Fibroblast of gingiva (primary cell): ENCODE measurements at regions not wholly inside any gene's neighbourhood (a gene's known extent, or its start where the extent isn't known, plus 50 kb on each side); places are given as distances from the start of the nearest gene placed in this dataset.
"Not testable (repeated sequence)": the region's sequence is repeated elsewhere in the genome, so short reads cannot be mapped to it uniquely, and the experiment has no call there.

ENCODE experiments used
- DNase-seq: peaks from one replicate; pipeline ENCODE4 v3.0.0-alpha.2; 2011; ENCODE audit warnings: low read depth

- no peak for DNase-seq
Observed at GRCh38 chr2:234802071-234802844, 149.6 kb upstream of the SH3BP4 start.

DNA sequence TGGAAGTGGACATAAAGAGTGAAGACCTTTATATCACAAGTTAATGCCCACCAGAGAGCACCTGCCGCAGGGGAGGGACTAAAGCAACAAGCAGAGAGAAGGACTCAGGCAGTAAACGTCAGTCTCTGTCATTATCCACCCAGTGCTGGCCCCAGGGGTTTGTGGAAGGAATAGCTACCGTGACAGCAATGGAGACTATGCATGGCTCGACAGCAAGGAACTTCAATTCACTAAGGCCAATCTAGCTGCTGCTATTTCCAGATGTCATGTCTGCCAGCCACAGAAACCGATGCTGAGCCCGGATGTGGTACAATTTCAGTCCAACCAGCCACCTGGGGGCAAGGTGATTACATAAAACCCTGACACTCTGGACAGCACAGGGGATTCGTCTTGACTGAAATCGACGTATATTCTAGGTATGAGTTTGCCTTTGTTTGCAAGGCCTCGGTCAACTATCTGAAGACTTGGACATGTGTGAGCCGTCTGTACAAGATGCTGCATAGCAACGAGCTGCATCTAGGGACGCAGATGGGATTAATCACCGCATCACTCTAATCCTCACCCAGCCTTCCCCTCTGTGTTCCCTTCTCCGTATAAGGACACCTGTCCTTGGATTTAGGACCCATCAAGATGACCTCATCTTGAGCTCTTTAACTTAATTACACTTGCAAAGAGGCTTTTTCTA lies 154.1 kb upstream of the SH3BP4 start:
- DNase-seq, result no peak

GRCh38 chr2:234796045-234796591 lies 155.7 kb upstream of the SH3BP4 start:
- DNase-seq, result no peak

GRCh38 chr2:234795272-234795920 lies 156.4 kb upstream of the SH3BP4 start:
- no peak for DNase-seq

DNA sequence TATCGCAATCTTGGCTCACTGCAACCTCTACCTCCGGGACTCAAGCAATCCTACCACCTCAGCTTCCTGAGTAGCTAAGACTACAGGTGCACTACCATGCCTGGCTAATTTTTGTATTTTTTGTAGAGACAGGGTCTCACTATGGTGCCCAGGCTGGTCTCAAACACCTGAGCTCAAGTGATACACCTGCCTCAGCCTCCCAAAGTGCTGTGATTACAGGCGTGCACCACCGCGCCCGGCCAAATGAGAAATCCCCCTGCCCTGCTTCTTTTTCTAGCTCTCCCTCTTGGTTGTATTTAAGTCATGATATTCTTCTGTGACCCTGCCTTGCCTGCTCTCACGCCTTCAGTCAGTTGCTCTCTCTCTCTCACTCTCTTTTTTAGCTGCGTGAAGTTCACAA lies 157.0 kb upstream of the SH3BP4 start:
- no peak for DNase-seq

DNA sequence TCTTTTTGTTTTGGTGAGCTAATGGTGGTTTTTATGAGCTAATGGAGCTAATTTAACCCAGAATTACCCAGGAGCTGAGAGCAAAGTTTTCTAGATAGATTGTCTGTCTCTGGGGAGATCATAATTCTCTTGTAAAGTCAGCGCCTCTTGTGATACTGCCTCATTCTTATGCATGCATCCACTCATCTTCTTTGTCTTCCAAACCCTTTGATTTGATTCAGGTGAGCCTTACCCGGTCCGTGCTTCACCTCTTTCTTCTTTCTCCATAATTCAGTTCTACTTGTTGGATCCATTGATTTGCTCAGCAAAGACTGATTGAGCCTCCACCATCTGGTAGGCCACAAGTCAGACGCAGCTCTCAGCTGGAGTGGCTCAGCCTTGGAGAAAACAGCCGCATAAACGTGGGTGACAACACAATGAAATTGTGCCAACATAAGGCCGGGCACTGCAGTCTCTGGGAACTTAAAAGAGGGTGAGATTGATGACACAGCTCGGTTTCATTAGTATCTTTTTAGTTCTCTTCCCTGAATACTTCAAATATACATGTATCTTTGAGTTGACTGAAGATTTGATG lies 158.5 kb upstream of the SH3BP4 start:
- no peak for DNase-seq

DNA sequence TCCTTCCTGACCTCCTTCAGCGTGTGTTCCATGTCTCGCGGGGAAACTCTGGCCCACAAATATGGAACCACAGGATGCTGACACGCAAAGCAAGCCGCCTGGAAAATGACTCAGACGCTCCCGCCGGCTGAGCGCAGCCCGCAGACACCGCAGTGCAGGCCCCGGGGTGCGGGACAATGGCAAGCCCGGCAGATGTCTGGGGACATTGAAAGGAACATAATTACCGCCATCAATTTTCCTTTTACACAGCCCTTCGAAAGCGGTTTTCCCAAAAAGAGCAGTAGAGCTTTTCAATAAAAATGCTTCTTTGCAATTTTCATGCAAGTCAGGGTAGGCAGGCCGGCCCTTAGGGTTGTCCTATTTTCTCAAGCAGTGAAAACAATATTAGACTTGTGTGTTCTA lies 159.2 kb upstream of the SH3BP4 start:
- DNase-seq, result no peak

- not testable (repeated sequence) for DNase-seq
Observed at GRCh38 chr2:234792096-234792495, 159.7 kb upstream of the SH3BP4 start.

GRCh38 chr2:234790380-234790779 lies 161.4 kb upstream of the SH3BP4 start:
- no peak for DNase-seq

GRCh38 chr2:234789556-234790325 lies 162.1 kb upstream of the SH3BP4 start:
- DNase-seq, result no peak

DNA sequence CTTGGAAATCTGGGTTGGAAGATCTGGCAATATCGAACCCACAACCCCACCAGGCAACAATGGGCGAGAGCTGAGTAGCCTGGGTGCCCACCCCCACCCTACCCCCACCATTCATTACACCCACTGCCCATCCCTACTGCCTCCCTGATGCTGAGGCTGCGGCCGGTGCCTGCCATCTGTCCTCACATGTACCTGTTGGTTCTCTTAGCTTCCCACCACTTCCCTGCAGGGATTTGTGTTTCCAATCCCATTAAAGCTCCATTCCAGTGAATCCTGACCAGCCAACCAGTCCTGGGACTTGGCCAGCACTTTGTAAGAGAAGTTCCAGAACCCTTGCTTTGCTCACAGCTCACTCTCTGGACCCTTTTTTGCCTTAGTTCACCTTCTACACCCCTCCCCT lies 163.0 kb upstream of the SH3BP4 start:
- DNase-seq, result no peak

GRCh38 chr2:234788381-234788780 lies 163.4 kb upstream of the SH3BP4 start:
- DNase-seq, result no peak

DNA sequence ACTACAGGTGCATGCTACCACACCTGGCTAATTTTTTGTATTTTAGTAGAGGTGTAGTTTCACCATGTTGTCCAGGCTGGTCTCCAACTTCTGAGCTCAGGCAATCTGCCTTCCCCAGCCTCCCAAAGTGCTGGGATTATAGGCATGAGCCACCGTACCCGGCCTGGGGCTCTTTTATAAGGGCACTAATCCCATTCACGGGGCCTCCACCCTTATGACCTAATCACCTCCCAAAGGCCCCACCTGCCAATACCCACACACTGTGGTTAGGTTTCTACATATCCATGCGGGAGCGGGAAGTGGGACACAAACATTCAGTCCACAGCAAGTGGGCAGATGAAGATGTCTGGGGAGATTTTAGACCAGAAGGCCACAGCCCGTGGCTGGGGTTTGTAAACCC lies 164.7 kb upstream of the SH3BP4 start:
- DNase-seq, result no peak

- DNase-seq, result no peak
Observed at GRCh38 chr2:234773764-234774409, 177.9 kb upstream of the SH3BP4 start.

DNA sequence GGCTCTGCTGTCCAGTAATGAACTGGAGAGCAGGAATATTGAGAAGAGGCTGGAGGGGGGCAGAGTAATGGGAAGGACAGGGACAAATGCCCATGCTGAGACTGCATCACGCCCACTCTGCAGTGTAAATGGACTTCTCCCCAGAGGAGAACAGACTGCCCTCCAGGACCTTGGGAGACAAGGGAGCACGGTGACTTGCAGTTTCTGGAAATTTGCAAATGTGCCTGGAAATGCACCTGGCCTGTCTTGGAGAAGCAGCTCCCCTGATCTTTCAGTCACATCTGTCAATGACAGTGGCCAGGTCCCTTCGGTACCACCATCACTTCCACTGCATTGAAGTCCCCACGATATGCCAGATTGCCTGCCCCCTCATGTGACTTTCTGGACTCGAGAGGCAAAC lies 178.7 kb upstream of the SH3BP4 start:
- no peak for DNase-seq

DNA sequence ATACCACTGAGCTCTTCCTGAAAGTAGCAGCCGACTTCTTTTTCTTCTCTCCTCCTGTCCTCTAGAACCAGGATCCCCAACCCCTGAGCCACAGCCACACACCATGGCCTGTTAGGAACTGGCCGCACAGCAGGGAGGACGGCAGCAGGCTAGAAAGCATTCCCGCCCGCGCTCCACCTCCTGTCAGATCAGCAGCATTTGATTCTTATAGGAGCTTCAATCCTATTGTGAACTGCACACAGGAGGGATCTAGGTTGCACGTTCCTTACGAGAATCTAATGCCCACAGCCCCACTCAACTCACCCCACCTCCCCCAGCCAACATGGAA lies 179.1 kb upstream of the SH3BP4 start:
- no peak for DNase-seq

DNA sequence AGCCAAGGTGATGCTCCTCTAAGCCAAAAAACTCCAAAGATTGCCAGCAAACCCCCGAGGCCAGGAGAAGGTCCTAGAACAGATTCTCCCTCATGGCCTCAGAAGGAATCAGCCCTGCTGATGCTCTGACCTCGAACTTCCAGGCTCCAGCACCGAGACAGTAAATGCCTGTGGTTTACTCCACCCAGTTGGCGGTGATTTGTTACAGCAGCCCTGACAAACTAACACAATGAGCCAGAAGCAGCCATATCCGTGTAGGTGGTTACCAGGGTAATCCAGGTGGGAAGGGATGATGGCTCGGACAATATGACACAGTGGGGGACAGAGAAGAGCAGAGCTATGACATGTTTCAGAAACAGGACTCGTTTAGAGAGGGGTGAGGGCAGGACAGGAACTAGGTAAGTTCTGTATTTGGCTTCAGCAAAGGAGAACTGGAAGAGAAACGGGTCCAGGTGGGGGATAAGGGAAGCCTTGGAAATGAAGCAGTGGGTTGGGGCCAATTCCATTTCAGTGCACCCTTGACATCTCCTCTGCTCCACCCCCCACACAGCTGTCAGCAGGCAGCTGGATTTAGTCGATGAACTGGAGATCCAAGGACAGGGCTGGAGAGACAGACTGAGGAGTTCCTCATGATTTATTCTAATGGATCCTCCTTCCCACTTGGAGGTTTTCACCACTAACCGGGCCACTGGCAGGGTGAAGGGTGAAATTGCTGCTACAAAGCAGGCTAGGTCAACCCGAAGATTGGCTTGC lies 179.7 kb upstream of the SH3BP4 start:
- no peak for DNase-seq

DNA sequence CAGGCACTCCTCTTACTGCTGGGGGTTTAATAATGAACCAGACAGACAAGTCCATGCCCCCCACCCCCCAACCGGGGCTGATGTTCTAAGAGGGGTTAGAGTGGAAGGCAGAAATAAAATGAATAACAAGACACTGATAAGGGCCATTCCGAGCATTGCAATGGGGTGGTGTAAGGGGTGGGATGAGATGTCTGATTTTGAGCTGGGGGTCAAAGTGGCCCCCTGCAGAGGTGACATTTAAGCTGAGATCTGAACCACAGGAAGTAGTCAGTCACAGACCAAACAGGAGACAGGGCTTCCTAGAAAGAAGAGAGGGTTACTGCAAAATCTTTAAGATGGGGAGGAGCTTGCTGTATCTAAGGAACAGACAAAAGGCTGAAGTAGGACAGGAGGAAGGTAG lies 180.6 kb upstream of the SH3BP4 start:
- no peak for DNase-seq

GRCh38 chr2:234770715-234771141 lies 181.1 kb upstream of the SH3BP4 start:
- DNase-seq, result no peak

GRCh38 chr2:234770031-234770506 lies 181.7 kb upstream of the SH3BP4 start:
- no peak for DNase-seq
